Loucy (cell line): ENCODE measurements at regions not wholly inside any gene's neighbourhood (a gene's known extent, or its start where the extent isn't known, plus 50 kb on each side); places are given as distances from the start of the nearest gene placed in this dataset.

Experiments used
- H2AFZ ChIP-seq: fragments of 200-600 bp; sonication (generic); 2 replicates; pipeline ENCODE4 v1.6.0; 2016; ENCODE audit warnings: antibody characterized with exemption, mild to moderate bottlenecking, low read length, moderate library complexity
- H3F3A ChIP-seq: fragments of 200-600 bp; 2 replicates; pipeline ENCODE4 v1.6.0; 2016; ENCODE audit warnings: antibody characterized with exemption, low read depth, mild to moderate bottlenecking
- H3K27me3 ChIP-seq: fragments of 200-600 bp; sonication (generic); 2 replicates; pipeline ENCODE4 v1.6.1; 2014; ENCODE audit warnings: low read length, mild to moderate bottlenecking; ENCODE audit not compliant: insufficient read depth, poor library complexity, severe bottlenecking
- H3K36me3 ChIP-seq: fragments of 200-600 bp; sonication (generic); 2 replicates; pipeline ENCODE4 v1.6.1; 2016; ENCODE audit warnings: low read length; ENCODE audit not compliant: insufficient read depth
- H3K4me1 ChIP-seq: fragments of 200-600 bp; sonication (generic); 2 replicates; pipeline ENCODE4 v1.5.1; 2014; ENCODE audit warnings: low read length, mild to moderate bottlenecking; ENCODE audit not compliant: insufficient read depth, poor library complexity, severe bottlenecking
- H3K4me2 ChIP-seq: fragments of 200-600 bp; sonication (generic); 2 replicates; pipeline ENCODE4 v1.6.0; 2014; ENCODE audit warnings: antibody characterized with exemption, low read length, low read depth, mild to moderate bottlenecking; ENCODE audit not compliant: poor library complexity, severe bottlenecking
- H3K4me3 ChIP-seq: fragments of 200-600 bp; sonication (generic); 2 replicates; pipeline ENCODE4 v1.5.1; 2014; ENCODE audit warnings: low read length, mild to moderate bottlenecking, mixed read lengths; ENCODE audit not compliant: poor library complexity, severe bottlenecking
- H3K79me2 ChIP-seq: fragments of 200-600 bp; sonication (generic); 2 replicates; pipeline ENCODE4 v1.6.1; 2014; ENCODE audit warnings: low read length; ENCODE audit not compliant: insufficient read depth
- H3K9ac ChIP-seq: fragments of 200-600 bp; sonication (generic); 2 replicates; pipeline ENCODE4 v1.6.0; 2014; ENCODE audit warnings: mild to moderate bottlenecking, low read depth, low read length, moderate library complexity; ENCODE audit not compliant: poor library complexity, severe bottlenecking
- H3K9me2 ChIP-seq: fragments of 200-600 bp; sonication (generic); replicated peaks from 2 replicates; pipeline ENCODE4 v1.6.1; 2016; ENCODE audit warnings: low read depth, low read length, mixed read lengths
- H3K9me3 ChIP-seq: fragments of 200-600 bp; sonication (generic); 2 replicates; pipeline ENCODE4 v1.6.1; 2014; ENCODE audit warnings: mild to moderate bottlenecking, antibody characterized with exemption, low read length, low read depth; ENCODE audit not compliant: insufficient read depth
- H4K20me1 ChIP-seq: fragments of 200-600 bp; sonication (generic); 2 replicates; pipeline ENCODE4 v1.6.0; 2014; ENCODE audit warnings: antibody characterized with exemption, low read length, mild to moderate bottlenecking; ENCODE audit not compliant: insufficient read depth, poor library complexity, severe bottlenecking
- EZH2phosphoT487 ChIP-seq: fragments of 200-600 bp; IDR thresholded peaks from 2 replicates; pipeline ENCODE4 v1.6.1; 2018; ENCODE audit warnings: antibody characterized with exemption, mild to moderate bottlenecking, moderate library complexity, borderline replicate concordance
- TF ChIP-seq, protein P1 (sequence below): fragments of 200-600 bp; sonication (generic); conservative IDR thresholded peaks from 2 replicates; pipeline ENCODE4 v1.5.1; 2014; ENCODE audit warnings: mild to moderate bottlenecking, antibody characterized with exemption, low read length

DNA sequence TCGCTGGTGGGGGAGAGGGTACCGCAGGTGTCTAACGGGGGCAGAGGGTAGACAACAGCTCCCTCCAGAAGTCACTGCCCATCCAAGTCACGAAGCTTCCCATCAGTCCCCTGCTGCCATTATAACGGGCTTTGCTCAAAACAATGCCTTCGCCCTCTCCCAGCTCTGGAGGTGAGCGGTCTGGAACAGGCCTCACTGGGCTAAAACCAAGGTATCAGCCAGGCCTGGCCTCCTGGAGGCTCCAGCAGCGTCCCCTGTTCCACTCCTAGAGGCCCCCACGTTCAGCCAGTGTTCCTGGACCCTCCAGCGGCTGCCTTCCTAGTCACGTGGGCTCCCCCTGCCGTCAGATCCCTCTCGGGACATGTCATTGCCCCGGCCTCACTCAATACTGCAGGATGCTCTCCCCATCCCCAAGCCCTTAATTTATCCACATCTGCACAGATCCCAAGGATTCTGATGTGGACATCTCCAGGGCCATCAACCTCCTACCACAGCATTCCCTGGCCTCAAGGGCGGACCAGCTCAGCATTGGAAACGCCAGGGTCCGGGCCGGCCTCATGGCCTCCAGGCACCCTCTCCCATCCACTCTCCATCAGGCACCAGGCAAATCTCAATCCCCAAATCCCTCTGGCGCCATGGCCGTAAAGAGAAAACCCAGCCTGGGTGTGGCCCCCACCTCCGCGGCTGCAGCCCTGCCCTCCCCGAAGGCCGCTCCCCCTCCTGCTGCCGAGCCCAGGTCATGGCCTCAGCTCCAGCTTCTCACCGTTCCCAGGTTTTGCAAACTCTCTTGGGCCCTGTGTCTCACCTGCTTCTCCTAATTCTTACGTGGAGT lies 104.1 kb upstream of the FAM20C start:
- peaks cover 58% of the 10 kb centered on the region for H3K4me1 ChIP-seq
- no peak overlapping the region for H2AFZ ChIP-seq
- H3F3A ChIP-seq = no peaks in the 10 kb centered on the region
- no peaks in the 10 kb centered on the region for H3K9me2 ChIP-seq
- no peaks in the 10 kb centered on the region for H4K20me1 ChIP-seq
- H3K4me3 ChIP-seq = peak overlapping the region; percentile 43
- H3K9ac ChIP-seq = peak overlapping the region; percentile 49
- H3K79me2 ChIP-seq = no peaks in the 10 kb centered on the region
- H3K27me3 ChIP-seq = no peaks in the 10 kb centered on the region
- H3K9me3 ChIP-seq = no peaks in the 10 kb centered on the region
- peak overlapping the region; percentile 67 for H3K4me2 ChIP-seq
- no peaks in the 10 kb centered on the region for H3K36me3 ChIP-seq
- TF ChIP-seq EZH2phosphoT487 = no peak
- TF ChIP-seq, protein P1, sequence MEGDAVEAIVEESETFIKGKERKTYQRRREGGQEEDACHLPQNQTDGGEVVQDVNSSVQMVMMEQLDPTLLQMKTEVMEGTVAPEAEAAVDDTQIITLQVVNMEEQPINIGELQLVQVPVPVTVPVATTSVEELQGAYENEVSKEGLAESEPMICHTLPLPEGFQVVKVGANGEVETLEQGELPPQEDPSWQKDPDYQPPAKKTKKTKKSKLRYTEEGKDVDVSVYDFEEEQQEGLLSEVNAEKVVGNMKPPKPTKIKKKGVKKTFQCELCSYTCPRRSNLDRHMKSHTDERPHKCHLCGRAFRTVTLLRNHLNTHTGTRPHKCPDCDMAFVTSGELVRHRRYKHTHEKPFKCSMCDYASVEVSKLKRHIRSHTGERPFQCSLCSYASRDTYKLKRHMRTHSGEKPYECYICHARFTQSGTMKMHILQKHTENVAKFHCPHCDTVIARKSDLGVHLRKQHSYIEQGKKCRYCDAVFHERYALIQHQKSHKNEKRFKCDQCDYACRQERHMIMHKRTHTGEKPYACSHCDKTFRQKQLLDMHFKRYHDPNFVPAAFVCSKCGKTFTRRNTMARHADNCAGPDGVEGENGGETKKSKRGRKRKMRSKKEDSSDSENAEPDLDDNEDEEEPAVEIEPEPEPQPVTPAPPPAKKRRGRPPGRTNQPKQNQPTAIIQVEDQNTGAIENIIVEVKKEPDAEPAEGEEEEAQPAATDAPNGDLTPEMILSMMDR = peak; percentile 55

DNA sequence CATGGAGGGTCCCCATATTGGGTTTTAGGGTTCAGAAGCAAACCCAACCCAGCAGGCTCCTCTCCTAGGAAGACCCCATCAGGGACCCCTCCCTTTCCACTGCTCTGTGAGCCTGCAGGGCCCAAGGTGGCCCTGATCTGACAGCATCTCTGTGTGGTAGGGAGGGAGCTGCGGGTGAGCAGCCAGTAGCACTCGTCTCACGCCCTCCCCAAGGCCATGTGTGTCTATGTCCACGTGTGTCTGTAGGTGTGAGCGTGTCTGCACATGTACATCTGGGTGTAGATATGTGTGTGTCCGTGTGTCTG lies 103.5 kb upstream of the FAM20C start:
- H3K27me3 ChIP-seq = no peaks in the 10 kb centered on the region

DNA sequence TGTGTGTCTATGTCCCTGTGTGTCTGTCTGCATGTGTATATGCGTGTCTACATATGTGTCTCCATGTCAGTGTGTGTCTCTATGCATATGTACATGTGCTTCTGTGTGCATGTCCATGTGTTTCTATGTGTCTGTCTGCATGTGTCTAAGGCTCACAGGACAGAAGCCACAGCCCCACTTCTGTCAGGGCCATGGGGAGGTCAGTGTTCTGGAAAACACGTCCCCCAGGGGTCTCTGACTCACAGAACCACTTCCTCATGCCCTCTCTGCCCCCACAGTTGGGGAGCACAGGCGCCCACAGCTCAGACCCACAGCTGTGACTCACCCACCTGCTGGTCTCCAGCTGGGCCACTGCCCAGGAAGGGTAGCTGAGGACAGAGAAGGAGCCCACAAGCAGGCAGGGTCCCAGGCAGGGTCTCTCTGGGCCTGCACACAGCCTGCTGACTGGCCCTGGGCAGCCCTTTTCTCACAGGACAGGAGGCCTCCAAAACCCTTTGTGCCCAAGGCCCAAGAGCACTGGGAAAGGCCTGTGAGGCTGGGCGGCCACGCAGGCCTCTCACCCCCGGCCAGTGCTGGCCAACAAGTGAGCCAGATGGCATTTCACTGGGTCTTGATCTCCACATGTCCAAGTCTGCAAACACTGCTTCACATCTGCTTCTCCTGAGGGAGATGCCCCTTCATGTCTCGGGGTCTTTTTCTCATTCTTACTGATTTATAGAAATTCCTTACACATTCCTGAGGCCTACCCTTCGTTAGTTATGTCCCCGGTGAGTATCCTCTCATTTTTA lies 102.9 kb upstream of the FAM20C start:
- H3K9ac ChIP-seq = peak overlapping the region; percentile 49
- H3K4me1 ChIP-seq = peaks cover 63% of the 10 kb centered on the region
- H3F3A ChIP-seq = no peaks in the 10 kb centered on the region
- H3K27me3 ChIP-seq = no peaks in the 10 kb centered on the region
- TF ChIP-seq, protein P1 = no peak
- no peak for TF ChIP-seq EZH2phosphoT487
- H3K4me2 ChIP-seq = peak overlapping the region; percentile 67
- no peaks in the 10 kb centered on the region for H3K36me3 ChIP-seq
- H4K20me1 ChIP-seq = no peaks in the 10 kb centered on the region
- no peaks in the 10 kb centered on the region for H3K9me2 ChIP-seq
- H3K4me3 ChIP-seq = peak overlapping the region; percentile 43
- no peaks in the 10 kb centered on the region for H3K79me2 ChIP-seq
- H2AFZ ChIP-seq = no peak overlapping the region
- no peaks in the 10 kb centered on the region for H3K9me3 ChIP-seq

More for the DNA sequence above, 103.5 kb upstream of the FAM20C start:
- no peaks in the 10 kb centered on the region for H3K9me2 ChIP-seq
- peak overlapping the region; percentile 49 for H3K9ac ChIP-seq
- H4K20me1 ChIP-seq = no peaks in the 10 kb centered on the region
- H3K79me2 ChIP-seq = no peaks in the 10 kb centered on the region
- H3F3A ChIP-seq = no peaks in the 10 kb centered on the region
- peak overlapping the region; percentile 67 for H3K4me2 ChIP-seq
- H3K4me3 ChIP-seq = peak overlapping the region; percentile 43
- H3K4me1 ChIP-seq = peaks cover 58% of the 10 kb centered on the region
- no peaks in the 10 kb centered on the region for H3K9me3 ChIP-seq
- no peaks in the 10 kb centered on the region for H3K36me3 ChIP-seq
- H2AFZ ChIP-seq = no peak overlapping the region
- no peak for TF ChIP-seq EZH2phosphoT487
- TF ChIP-seq, protein P1 = no peak
